BLaER1 (cell line): ENCODE measurements at regions not wholly inside any gene's neighbourhood (a gene's known extent, or its start where the extent isn't known, plus 50 kb on each side); places are given as distances from the start of the nearest gene placed in this dataset.

Experiments used
- H3K27ac ChIP-seq: shearing (Covaris generic); formaldehyde crosslinking; 2 replicates; pipeline ENCODE4 v1.8.1; 2022
- H3K27me3 ChIP-seq: shearing (Covaris generic); formaldehyde crosslinking; 2 replicates; pipeline ENCODE4 v1.8.1; 2022
- H3K36me3 ChIP-seq: shearing (Covaris generic); formaldehyde crosslinking; 2 replicates; pipeline ENCODE4 v1.8.1; 2022
- H3K4me1 ChIP-seq: shearing (Covaris generic); formaldehyde crosslinking; 2 replicates; pipeline ENCODE4 v1.8.1; 2022
- H3K4me2 ChIP-seq: shearing (Covaris generic); formaldehyde crosslinking; 2 replicates; pipeline ENCODE4 v1.8.1; 2022
- H3K4me3 ChIP-seq: shearing (Covaris generic); formaldehyde crosslinking; 2 replicates; pipeline ENCODE4 v1.8.1; 2022
- H3K9ac ChIP-seq: shearing (Covaris generic); formaldehyde crosslinking; 2 replicates; pipeline ENCODE4 v1.8.1; 2022
- H3K9me3 ChIP-seq: shearing (Covaris generic); formaldehyde crosslinking; 2 replicates; pipeline ENCODE4 v1.8.1; 2022
- H4K20me1 ChIP-seq: shearing (Covaris generic); formaldehyde crosslinking; 2 replicates; pipeline ENCODE4 v1.8.1; 2022
- Cebpa-rat ChIP-seq: shearing (Covaris generic); IDR thresholded peaks from 2 replicates; pipeline ENCODE4 v1.8.1; 2022

GRCh38 chr6:8750627-8751026, 315.3 kb upstream of the SLC35B3 start:
- no peak for TF ChIP-seq Cebpa-rat
- no peak overlapping the region for H3K9ac ChIP-seq
- no peak overlapping the region for H3K4me2 ChIP-seq
- H3K27ac ChIP-seq, result no peak overlapping the region
- H4K20me1 ChIP-seq, result no peaks in the 10 kb centered on the region
- no peak overlapping the region for H3K4me3 ChIP-seq
- H3K4me1 ChIP-seq, result 0 out of 2 replicates have a peak, but pooled peaks cover 6% of the 10 kb centered on the region
- H3K27me3 ChIP-seq, result no peaks in the 10 kb centered on the region
- no peaks in the 10 kb centered on the region for H3K9me3 ChIP-seq
- H3K36me3 ChIP-seq, result no peaks in the 10 kb centered on the region

DNA sequence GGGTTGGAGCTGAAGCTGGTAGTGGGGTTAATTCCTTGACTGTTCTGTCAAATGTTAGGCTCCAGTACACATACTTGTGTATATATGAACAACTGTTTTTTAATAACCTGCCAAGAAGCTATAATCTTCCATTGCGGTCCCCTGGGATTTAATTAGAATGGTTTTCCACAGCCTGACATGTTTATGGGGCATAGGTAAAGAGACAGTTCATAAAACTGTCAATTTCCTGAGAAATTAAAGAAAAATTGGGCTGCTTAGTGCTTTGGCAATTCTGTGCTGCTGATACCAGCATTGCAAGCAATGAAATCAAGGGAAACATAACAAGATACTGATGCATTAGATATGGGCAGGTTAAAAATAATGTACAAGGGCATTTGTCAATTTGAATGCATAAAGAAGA, 314.1 kb upstream of the SLC35B3 start:
- Histone ChIP-seq H3K9ac (no peak overlapping the region), H3K4me1 (0 out of 2 replicates have a peak, but pooled peaks cover 6% of the 10 kb centered on the region), H3K36me3 (no peaks in the 10 kb centered on the region), H4K20me1 (no peaks in the 10 kb centered on the region), H3K9me3 (no peaks in the 10 kb centered on the region), H3K4me3 (no peak overlapping the region), H3K4me2 (no peak overlapping the region), H3K27me3 (no peaks in the 10 kb centered on the region), H3K27ac (no peak overlapping the region)
- TF ChIP-seq Cebpa-rat, result no peak

- TF ChIP-seq Cebpa-rat, result no peak
- Histone ChIP-seq H4K20me1 (no peaks in the 10 kb centered on the region), H3K27ac (no peak overlapping the region), H3K27me3 (no peaks in the 10 kb centered on the region), H3K4me2 (peak overlapping the region; percentile 54), H3K9me3 (peaks cover 13% of the 10 kb centered on the region), H3K36me3 (no peaks in the 10 kb centered on the region), H3K4me3 (peak overlapping the region; percentile 15; the same call in 1 of the 2 replicates), H3K4me1 (0 out of 2 replicates have a peak, but pooled peaks cover 5% of the 10 kb centered on the region), H3K9ac (no peak overlapping the region)
These were observed 307.9 kb upstream of the SLC35B3 start for GRCh38 chr6:8743170-8743745.

DNA sequence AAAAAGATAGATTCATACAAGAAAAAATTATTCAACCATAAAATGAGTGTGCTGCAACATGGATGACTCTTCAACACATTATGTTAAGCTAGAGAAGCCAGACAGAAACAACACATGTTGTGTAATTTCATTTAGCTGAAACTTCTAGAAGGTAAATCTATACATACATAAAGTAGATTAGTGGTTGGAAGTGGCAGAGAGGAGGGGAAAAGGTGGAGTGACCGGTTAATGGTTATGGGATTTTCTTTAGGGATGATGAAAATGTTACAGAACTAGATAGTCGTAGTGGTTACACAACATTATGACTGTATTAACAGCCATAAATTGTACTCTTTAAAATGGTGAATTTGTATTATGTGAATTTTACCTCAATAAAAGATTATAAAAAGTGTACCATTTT, 304.1 kb upstream of the SLC35B3 start:
- Histone ChIP-seq H3K27ac (no peak overlapping the region), H3K36me3 (no peaks in the 10 kb centered on the region), H4K20me1 (no peaks in the 10 kb centered on the region), H3K9ac (no peak overlapping the region), H3K9me3 (peaks cover 13% of the 10 kb centered on the region), H3K4me2 (no peak overlapping the region), H3K27me3 (no peaks in the 10 kb centered on the region), H3K4me3 (no peak overlapping the region), H3K4me1 (0 out of 2 replicates have a peak, but pooled peaks cover 5% of the 10 kb centered on the region)
- TF ChIP-seq Cebpa-rat, result no peak

DNA sequence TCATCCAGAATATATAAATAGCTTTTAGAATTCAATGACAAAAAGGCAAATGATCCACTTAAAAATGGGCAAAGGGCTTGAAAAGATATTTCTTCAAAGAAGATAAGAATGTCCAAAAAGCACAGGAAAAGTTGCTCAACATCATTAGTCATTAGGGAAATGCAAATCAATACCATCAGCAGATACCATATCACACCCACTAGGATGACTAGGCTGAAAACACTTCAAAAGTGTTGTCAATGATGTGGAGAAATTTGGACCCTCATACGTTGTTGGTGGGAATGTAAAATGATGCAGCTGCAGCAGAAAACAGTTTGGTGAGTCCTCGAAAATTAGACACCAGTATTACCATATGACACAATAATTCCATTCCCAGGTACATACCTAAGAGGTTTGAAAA, 303.6 kb upstream of the SLC35B3 start:
- no peak for TF ChIP-seq Cebpa-rat
- Histone ChIP-seq H3K36me3 (no peaks in the 10 kb centered on the region), H3K9me3 (peaks cover 13% of the 10 kb centered on the region), H3K4me3 (no peak overlapping the region), H3K27ac (no peak overlapping the region), H3K27me3 (no peaks in the 10 kb centered on the region), H4K20me1 (no peaks in the 10 kb centered on the region), H3K4me2 (no peak overlapping the region), H3K9ac (no peak overlapping the region), H3K4me1 (peaks cover 7% of the 10 kb centered on the region)

DNA sequence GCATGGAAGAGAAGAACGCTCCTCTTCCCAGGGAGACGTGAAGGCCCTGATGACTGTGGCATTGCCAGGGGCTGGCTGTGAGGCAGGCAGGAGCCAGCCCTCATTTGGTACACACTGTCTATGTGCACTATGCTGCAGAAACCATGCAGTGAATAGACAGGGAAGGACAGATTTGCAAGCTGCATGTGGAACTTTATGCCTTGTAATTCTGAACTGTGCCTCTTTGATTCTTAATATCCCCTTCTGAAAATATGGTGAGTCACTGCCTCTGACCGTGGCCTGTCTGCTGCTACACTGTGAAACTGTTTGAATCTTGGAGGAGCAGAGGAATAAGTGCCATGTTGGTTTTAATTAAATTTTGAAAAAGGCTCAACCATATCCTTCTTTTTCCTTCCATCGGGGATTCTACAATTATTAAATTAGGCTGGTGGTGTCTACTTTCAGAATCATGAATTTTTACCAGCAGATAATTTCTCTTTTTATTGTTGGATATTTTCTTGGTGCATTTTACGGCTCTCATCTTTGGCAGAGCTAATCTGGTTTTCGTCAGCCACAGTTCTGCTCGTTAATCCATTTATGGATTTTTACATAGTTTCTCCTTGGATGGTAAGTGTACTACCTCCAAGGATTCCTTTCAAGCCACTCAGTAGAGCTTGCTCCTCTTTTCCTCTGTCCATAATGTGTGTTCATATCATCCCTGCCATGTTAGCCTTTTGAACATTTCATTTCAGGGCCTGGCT, 301.0 kb upstream of the SLC35B3 start:
- Histone ChIP-seq H3K9ac (no peak overlapping the region), H4K20me1 (no peaks in the 10 kb centered on the region), H3K27me3 (no peaks in the 10 kb centered on the region), H3K4me2 (no peak overlapping the region), H3K27ac (no peak overlapping the region), H3K4me1 (peaks cover 29% of the 10 kb centered on the region), H3K9me3 (peaks cover 5% of the 10 kb centered on the region), H3K4me3 (no peak overlapping the region), H3K36me3 (no peaks in the 10 kb centered on the region)
- no peak for TF ChIP-seq Cebpa-rat

GRCh38 chr6:8733879-8734278, 298.5 kb upstream of the SLC35B3 start:
- no peaks in the 10 kb centered on the region for H3K9me3 ChIP-seq
- H3K27ac ChIP-seq, result peak overlapping the region; percentile 75
- H3K4me1 ChIP-seq, result peaks cover 47% of the 10 kb centered on the region
- H3K9ac ChIP-seq, result no peak overlapping the region
- H3K4me3 ChIP-seq, result no peak overlapping the region
- TF ChIP-seq Cebpa-rat, result no peak
- H4K20me1 ChIP-seq, result no peaks in the 10 kb centered on the region
- no peaks in the 10 kb centered on the region for H3K27me3 ChIP-seq
- H3K36me3 ChIP-seq, result no peaks in the 10 kb centered on the region
- H3K4me2 ChIP-seq, result peak overlapping the region; percentile 83

- Histone ChIP-seq H3K4me3 (peak overlapping the region; percentile 44), H3K9ac (peak overlapping the region; percentile 34; the same call in 1 of the 2 replicates), H3K9me3 (no peaks in the 10 kb centered on the region), H3K36me3 (no peaks in the 10 kb centered on the region), H3K4me1 (peaks cover 51% of the 10 kb centered on the region), H4K20me1 (no peaks in the 10 kb centered on the region), H3K27me3 (no peaks in the 10 kb centered on the region), H3K4me2 (peak overlapping the region; percentile 83), H3K27ac (peak overlapping the region; percentile 75)
- no peak for TF ChIP-seq Cebpa-rat
These were observed 296.5 kb upstream of the SLC35B3 start for GRCh38 chr6:8731874-8732273.

DNA sequence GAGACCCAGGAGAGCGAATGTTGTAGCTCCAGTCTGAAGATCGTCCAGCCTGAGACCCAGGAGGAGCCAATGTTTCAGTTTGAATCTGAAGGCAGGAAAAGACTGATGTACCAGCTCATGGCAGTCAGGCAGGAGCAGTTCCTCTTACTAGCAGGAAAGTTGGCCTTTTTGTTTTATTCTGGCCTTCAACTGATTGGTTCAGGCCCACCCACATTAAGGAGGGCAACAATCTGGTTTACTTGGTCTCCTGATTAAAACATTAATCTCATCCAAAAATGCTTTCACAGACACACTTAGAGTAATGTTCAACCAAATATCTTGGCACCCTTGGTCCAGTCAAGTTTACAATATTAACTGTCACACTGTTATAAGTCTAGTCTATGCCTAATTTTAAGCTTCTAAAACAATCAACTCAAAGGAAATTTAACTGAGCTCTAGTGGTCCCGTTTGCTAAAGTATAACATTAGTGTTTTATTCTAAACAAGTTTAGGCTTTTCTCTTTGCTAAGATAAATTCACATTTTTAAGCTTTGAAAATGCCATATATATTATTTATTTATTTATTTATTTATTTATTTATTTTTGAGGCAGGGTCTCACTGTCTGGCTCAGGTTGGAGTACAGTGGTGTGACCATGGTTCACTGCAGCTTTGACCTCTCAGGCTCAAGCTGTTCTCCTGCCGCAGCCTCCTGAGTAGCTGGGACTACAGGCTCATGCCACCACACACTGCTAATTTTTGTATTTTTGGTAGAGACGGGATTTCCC, 275.5 kb upstream of the SLC35B3 start:
- Histone ChIP-seq H3K27me3 (no peaks in the 10 kb centered on the region), H3K36me3 (no peaks in the 10 kb centered on the region), H3K9me3 (no peaks in the 10 kb centered on the region), H3K4me1 (no peaks in the 10 kb centered on the region), H3K4me3 (no peak overlapping the region), H4K20me1 (no peaks in the 10 kb centered on the region), H3K9ac (no peak overlapping the region), H3K4me2 (no peak overlapping the region), H3K27ac (no peak overlapping the region)
- no peak for TF ChIP-seq Cebpa-rat
